Loucy (cell line): ENCODE measurements at regions not wholly inside any gene's neighbourhood (a gene's known extent, or its start where the extent isn't known, plus 50 kb on each side); places are given as distances from the start of the nearest gene placed in this dataset.

Experiments used
- CTCF ChIP-seq: fragments of 200-600 bp; sonication (generic); conservative IDR thresholded peaks from 2 replicates; pipeline ENCODE4 v1.5.1; 2014; ENCODE audit warnings: mild to moderate bottlenecking, antibody characterized with exemption, low read length
- EZH2phosphoT487 ChIP-seq: fragments of 200-600 bp; IDR thresholded peaks from 2 replicates; pipeline ENCODE4 v1.6.1; 2018; ENCODE audit warnings: antibody characterized with exemption, mild to moderate bottlenecking, moderate library complexity, borderline replicate concordance

- TF ChIP-seq CTCF (no peak), EZH2phosphoT487 (no peak)
Measured at GRCh38 chr3:157913741-157914150, 192.5 kb downstream of the SHOX2 start.
